ENCODE measurements at regions not wholly inside any gene's neighbourhood (a gene's known extent, or its start where the extent isn't known, plus 50 kb on each side); places are given as distances from the start of the nearest gene placed in this dataset.

DNA sequence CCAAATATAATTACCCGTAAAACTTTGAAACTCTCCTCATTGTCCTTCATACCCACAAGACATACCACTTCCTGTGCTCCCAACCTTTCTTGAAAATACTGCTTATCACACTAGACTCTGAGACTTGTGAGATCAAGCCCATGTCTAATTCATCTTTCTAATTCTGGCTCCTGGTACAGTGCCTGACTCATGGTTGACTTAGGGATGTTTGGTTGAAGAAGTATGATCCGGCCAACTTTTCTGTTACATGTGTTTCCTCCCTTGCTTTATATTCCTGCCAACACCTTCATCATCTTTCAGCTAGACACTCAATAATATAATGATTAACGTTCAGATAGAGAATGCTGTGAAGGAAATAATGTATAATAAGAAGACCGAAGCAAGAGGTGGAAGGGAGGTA is 58.2 kb downstream of the MEX3B start:
- DNase-seq (ENCODE audit: low read depth in 4 of 4, low spot score in 3 of 4), result no peak

DNA sequence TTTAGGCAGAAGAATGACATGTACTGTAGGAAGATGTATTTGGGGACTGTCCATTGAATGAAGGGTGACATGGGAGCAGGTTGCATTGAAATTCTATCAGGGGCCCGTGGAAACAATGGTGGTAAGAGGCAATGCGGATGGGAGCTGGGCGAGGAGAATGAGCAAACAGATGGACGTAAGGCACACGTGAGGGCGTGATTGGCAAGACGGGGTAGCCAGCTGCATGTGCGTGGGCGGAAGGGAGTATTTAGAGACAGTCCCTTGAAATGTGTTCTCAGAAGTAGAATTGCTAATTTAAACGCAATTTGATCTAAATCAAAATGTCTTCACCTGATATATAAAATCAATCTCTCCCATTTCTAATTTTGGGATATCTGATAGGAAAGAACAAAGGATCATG is 62.3 kb downstream of the MEX3B start:
- DNase-seq (ENCODE audit: low read depth in 4 of 4, low spot score in 3 of 4), result no peak

DNA sequence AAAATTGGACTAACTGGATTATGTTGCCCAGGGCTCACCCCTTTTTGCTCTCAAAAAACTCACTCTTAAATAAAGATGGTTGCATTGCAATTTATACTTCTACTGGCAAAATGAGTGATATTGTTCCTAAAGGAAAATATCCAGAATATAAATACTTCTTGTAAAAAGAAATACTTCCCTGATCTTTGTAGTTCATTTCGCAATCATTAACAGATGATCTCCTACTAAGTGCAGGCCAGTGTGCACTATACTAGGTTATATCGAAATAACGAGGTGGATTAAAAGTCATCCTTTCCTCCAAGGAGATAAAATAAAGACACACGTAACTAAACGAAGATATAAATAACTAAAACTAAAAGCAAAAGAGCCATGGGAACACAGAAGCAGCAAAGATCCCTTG is 63.0 kb downstream of the MEX3B start:
- no peak for DNase-seq (ENCODE audit: low read depth in 4 of 4, low spot score in 3 of 4)

DNA sequence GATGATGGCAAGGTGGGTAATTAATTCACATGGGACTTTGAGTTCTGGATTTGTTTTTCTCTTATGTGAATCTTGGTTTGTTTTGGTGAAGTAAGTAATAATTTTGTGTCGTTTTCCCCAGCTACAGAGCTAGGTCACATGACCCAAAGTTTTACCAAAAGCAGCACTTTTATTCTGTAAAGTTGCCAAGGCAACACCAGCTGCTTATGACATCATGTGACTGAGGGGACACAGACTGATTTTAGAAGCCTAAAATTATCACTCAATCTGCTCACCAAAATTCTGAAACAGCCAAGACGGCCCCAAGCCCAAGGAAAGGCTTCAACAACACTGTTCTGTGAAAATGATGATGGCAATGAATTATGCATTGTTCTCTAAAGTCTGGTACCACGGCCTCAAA is 63.9 kb downstream of the MEX3B start:
- no peak for DNase-seq (ENCODE audit: low read depth in 4 of 4, low spot score in 3 of 4)

DNA sequence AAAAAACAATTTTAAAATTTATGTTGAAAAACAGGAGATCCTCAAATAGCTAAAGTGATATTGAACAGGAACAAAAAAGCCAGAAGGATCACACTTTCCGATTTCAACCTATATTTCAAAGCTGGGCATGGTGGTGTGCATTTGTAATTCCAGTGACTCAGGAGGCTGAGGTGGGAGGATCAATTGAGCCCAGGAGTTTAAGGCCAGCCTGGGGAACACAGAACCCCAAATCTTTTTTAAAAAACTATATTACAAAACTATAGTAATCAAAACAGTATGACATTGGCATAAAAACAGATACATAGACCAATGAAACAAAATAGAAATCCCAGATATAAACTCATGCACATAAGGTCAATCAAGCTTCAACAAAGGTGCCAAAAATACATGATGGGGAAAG is 68.4 kb downstream of the MEX3B start:
- no peak for DNase-seq (ENCODE audit: low read depth in 4 of 4, low spot score in 3 of 4)

DNA sequence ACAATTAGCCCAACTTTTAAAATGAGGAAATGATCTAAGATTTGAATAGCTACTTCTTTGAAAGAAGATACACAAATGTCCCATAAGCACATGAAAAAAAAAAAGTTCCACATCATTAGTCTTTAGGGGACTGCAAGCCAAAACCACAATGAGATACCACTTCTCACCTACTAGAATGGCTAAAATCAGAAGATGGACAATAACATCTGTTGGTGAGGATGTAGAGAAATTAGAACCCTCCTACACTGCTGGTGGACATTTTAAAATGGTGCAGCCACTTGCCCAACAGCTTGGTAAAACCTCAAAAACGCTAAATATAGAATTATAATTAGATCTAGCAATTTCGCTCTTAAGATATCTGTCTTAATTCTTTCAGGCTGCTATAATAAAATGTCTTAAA is 77.1 kb downstream of the MEX3B start:
- no peak for DNase-seq (ENCODE audit: low read depth in 4 of 4, low spot score in 3 of 4)

DNA sequence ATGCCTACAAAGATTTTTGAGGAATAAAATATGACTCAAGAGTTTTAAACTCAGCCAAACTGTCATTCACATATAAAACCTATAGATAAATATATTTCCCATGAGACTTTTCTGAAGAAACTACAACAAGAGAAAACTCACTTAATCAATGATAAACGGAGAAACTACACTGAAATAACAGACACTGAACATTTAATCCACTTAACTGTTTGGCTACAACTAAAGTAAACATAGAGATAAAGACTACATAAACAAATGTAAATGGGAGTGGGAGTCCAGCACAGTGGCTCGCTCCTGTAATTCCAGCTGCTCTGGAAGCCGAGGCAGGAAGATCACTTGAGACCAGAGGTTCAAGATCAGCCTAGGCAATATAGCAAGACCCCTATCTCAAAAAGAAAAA is 79.2 kb downstream of the MEX3B start:
- no peak for DNase-seq (ENCODE audit: low read depth in 4 of 4, low spot score in 3 of 4)

DNA sequence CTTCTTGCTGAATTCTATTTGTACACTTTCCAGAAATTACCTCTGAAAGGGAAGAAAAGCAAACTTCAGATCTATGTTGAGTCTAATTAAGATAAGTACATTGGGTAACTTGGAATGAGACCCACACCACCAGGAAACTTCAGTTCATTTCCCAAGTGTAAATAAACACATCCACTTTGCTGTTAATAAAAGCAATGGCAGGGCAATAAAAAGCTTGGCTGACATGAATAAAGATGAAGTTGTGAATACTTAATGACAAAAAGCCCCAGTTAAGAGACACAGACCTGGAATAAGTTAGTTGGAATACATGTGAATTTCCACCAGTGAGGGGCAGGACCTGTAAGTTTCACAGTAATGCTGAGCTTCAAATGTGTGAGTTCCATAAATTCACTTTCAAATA is 83.3 kb downstream of the MEX3B start:
- no peak for DNase-seq (ENCODE audit: low read depth in 4 of 4, low spot score in 3 of 4)

DNA sequence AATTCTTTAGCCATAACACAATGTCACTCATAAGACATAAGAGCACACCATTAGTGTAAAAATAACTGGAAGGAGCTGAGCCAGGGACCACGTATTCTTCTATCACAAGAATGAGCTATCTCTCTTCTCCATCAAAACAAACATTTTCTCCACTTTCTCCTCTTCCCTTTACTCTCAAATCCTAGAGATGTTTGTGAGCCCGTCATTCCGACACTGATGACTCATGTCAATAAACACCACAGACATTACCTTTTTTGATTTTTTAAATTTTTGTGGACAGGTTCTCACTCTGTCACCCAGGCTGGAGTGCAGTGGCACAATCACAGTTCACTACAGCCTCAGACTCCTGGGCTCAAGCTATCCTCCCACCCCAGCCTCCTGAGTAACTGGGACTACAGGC is 86.6 kb downstream of the MEX3B start:
- DNase-seq (ENCODE audit: low read depth in 4 of 4, low spot score in 3 of 4), result no peak

DNA sequence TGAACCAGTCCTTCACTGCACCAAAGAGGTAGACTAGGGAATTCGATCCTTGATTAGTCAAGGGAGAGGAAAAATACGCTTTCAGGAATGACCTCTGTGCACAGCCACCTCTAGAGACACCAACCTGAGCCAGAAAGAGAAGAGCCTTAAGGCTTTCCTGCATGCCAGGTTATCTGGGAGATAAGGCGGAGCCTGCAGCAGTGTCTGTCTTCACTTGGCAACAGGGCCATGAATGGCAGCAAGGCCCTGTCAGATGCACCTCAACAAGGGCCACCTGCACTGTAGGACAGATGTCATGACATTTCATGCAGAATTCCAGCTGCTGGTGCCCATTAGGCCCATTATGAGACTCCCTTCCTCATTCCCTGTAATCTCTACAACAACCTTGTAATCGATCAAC is 88.1 kb downstream of the MEX3B start:
- DNase-seq (ENCODE audit: low read depth in 4 of 4, low spot score in 3 of 4), result no peak

DNA sequence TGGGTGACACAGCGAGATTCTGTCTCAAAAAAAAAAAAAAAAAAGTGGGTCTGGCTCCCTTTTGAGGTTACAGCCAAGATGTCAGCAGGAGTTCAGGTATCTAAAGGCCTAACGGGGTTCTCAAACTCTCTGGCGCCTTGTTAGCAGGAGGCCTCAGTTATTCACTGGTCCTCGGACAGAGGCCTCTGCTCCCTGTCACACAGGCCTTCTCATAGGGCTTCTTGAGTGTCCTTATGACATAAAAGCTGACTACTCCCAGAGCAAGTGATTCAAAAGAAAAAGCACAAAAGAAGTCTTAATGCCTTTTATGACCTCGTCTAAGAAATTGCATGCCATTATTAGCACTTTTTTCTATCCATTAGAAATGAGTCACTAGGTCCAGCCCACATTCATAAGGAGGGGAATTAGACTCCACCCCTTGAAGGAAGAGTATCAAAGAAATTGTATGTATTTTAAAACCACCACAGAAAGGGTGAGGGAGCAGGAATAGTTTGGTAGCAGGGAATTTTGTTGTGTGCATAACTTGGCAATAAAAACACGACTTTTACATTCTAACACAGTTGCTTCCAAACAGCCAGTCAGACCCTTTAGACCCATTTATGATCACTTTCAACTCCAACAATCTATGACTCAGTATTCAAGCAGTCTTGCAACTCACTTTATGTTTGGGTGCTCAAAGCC is 90.3 kb downstream of the MEX3B start:
- DNase-seq (ENCODE audit: low read depth in 4 of 4, low spot score in 3 of 4), result no peak

DNA sequence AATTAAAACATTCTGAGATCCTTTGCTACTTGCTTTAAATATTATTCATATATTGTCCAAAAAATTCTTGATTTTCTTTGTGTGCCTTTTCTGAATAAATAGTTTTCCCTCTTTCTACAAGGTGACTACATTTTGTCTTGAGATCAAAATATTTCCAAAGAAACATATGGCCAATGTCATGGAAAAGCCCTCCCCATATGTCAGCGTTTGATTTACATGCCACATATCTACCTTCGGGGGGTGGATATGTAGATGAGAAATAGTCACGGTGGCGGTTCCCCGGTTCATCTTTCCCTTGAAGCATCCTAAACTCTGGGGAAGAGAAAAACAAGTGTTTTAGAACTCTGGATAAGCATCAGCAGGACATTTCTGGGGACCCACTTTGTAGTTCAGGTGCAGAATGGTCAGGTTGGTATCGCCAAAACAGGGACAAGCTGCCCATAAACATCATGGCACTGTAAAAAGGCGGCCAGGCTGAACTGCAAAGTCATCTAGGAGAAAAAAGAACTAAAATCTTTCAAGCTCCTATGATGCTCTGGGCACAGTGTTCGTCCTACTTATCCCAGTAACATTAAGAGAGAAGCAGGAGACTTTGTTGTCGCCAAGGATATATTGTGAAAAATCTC is 91.5 kb downstream of the MEX3B start:
- no peak for DNase-seq (ENCODE audit: low read depth in 4 of 4, low spot score in 3 of 4)

DNA sequence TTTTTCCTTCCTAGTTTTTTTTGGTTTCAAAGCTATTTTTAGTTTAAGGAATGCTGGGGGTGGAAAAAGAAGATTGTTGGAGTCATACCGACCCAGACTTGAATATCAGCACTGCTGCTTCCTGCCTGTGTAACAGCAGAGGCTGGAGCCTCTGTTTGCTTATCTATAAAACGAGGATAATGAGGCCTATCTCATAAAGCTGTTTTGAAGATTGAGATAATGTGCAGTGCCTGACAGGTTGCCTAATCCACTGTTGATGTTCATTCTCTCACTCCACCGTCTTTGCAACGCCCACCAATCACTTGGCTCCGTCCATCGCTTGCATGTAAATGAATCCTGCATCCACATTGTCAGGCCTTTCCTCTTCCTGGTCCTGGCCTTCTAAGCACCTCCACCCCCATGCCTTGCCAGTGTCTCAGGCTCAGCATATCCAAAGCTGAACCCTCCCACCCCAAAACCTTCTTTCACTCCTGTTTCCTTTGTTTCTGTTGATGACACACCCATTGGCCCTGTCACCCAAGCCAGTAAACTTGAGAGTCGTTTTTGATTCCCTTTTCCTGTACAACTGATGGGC is 94.9 kb downstream of the MEX3B start:
- DNase-seq (ENCODE audit: low read depth in 4 of 4, low spot score in 3 of 4), result no peak

DNA sequence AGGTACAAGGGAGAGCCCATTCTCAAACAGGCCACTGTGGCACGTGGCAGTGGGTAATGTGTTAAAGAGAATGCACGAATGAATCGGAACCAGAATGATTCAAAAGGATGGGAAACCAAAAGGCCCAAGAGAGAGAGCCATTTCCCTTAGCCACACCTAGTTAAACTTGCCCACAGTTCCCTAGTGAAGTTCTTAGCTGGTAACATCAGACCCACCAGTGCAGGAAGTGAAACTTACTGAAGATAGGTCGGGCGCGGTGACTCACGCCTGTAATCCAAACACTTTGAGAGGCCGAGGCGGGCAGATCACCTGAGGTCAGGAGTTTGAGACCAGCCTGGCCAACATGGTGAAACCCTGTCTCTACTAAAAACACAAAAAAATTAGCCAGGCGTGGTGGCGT is 97.1 kb downstream of the MEX3B start:
- no peak for DNase-seq (ENCODE audit: low read depth in 4 of 4, low spot score in 3 of 4)

DNA sequence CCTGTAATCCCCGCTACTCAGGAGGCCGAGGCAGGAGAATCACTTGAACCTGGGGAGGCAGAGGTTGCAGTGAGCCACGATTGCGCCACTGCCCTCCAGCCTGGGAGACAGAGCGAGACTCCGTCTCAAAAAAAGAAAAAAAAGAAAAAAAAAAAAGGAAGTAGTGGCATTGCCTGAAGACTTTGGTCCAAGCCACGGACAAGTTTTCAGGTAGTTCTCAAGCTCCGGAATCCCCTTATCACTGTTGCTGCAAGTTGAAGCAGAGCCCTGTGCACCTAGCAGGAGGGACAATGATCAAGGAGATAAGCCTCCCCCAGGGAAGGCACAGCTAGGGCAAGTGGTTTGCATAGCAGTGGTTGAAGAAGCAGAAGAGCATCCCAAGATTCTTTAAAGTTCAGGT is 97.6 kb downstream of the MEX3B start:
- no peak for DNase-seq (ENCODE audit: low read depth in 4 of 4, low spot score in 3 of 4)

DNA sequence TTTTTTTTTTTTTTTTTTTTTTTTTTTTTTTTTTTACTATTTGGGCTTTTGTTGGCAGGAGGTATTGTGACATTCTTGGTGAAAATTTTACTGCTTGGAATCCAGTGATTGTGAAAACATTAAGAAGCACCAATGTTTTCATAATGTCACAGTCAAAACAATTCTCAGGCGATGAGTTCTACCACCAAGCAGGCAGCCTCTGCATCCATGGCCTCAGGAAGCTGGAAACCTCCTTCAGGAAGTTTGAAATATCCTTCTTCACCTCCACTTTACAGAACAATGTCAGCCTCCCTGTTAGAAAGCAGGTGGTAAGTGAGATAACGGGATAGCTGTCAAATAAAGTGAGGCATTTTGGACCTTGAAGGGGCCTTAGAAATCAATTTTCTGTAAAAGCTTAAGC is 98.3 kb downstream of the MEX3B start:
- DNase-seq (ENCODE audit: low read depth in 4 of 4, low spot score in 3 of 4), result no peak

DNA sequence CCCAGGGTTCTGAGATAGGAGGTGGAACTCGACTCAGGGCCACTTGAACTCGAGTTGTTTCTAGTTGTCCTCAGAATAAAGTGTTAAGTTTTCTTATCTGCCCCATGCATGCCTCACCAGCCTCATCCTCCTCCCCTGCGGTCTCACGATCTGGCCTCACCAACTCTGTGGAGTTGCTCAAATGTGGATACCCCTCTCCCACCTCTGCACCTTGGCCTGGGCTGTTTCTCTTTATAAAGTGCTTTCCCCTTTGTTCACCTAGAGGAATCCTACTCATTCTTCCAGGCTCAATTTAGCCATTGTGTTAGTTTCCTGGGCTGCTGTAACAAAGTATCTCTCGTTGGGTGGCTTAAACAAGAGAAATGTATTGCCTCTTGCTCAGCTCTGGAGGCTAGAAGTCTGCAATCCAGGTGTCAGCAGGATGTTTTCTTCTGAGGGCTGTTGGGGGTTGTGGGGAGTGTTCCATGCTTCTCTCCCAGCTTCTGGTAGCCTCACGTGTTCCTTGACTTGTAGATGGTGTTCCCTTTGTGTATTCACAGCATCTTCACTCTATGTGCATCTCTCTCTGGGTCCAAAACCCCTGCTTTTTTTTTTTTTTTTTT is 100.7 kb downstream of the MEX3B start:
- DNase-seq (ENCODE audit: low read depth in 4 of 4, low spot score in 3 of 4), result no peak

DNA sequence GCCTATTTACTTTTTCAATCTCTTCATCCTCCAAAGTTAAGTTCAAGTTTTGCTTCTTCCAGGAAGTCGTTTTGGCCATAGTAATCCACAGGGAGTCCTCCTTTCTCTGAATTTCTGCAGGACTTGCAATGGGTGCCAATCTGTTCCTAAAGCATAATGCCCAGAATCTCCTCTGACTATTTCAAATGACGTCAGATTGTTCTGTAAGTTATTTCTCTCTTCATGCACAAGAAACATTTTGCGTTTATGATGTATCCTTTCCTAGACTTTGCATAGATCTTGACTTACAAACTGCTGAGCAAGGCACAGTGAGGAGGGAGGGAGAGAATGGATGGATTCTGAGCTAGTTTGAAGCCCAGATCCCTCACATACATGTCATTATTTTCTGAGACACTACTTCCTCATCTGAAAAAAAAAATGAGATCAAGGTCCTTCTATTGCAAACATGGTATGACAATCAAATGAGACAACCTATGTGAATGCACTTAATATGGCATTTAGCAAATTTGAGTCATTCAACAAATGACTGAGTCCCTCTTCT is 103.1 kb downstream of the MEX3B start:
- DNase-seq (ENCODE audit: low read depth in 4 of 4, low spot score in 3 of 4), result no peak

DNA sequence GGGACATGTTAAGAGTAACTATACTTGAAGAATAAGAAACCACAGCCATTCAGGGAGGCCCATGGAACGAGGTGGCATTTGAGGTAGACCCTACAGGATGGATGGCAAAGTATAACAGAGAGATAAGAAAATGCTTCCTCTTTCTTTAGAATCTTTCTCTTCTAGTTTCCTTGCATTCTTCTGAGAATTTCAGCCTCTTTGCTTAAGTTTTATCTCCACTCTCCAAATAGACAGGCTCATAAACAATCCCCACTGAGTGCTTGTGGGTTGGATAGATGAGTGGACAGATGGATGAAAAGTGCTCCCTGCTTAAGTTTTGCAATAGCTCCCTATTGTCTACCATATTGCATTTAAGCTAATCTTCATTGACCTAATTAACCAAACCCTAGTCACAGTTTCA is 103.7 kb downstream of the MEX3B start:
- no peak for DNase-seq (ENCODE audit: low read depth in 4 of 4, low spot score in 3 of 4)

DNA sequence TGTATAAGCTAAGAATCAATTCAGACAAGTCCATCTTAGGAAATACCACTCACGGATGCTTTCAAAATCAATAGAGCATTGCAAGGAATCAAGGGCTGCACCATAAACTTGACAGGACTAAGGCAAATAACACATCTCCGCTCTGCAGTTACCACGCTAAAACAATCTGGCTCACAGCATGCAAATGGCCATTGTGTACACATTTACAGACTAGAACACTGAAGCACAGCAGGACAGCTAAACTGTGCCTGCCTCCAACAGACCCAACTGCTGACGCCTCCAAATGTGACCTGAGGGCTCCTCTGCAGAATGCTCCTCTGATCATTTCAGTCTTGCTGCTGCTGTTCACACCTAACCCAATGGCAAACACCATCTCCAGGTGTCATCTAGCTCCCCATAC is 104.3 kb downstream of the MEX3B start:
- DNase-seq (ENCODE audit: low read depth in 4 of 4, low spot score in 3 of 4), result no peak

DNA sequence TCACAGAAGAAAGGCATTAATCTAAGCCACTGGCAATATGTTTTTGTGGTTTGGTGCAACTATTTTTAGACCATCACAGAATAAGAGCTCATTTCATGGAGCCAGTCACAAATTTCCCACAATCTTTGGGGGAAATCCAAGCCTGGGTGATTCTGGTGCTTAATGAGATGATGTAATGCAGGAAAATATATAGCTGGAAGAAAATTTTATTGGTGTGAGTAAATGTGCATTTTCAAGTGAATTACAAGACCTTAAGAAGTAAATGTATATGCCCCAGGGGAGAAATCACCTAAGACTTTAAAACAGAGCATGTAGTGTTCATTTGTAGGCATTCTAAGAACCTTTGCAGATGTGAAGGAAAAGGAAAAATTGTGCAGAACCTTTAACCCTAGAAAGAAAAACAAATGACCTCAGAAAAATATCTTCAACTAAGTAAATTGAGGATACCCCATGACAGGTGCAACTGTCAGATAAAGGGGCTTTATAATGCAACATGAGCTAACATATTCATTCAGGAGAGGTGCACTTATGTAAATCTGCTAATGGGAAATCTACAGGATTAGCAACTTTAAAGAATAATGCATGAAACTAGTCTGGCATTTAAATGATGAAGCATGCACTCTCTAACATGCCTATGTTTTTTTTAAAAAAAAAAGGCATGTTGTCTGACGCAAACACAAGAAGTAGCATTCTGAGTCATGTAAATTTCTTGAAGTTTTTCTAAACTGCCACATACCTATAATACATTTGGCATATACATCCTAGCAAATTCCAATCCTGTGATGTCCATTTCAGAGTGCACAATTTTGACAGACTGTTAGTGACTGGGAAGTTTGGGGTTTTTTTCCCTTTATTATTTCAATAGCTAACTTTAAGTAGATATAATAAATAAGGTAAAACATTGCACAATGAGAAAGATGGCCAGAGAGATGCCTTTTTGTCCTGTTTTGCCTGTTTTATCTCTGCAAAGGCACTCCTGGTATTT is 105.1 kb downstream of the MEX3B start:
- no peak for DNase-seq (ENCODE audit: low read depth in 4 of 4, low spot score in 3 of 4)
